ENCODE measurements at regions not wholly inside any gene's neighbourhood (a gene's known extent, or its start where the extent isn't known, plus 50 kb on each side); places are given as distances from the start of the nearest gene placed in this dataset.

- TF ChIP-seq CTCF (IDR thresholded peaks at IDR 0.05) = no peak
- TF ChIP-seq POLR2A (IDR thresholded peaks at IDR 0.05) = no peak
- TF ChIP-seq POLR2AphosphoS5 (IDR thresholded peaks at IDR 0.05) = no peak
These were observed 1251.3 kb upstream of the CRIM1 start for GRCh38 chr2:35104309-35104708.

Measured in prostate gland (tissue), 2 donors.